DMS 273 treated with DMSO at 0.1 percent for 48 hours (cell line): ENCODE measurements at regions not wholly inside any gene's neighbourhood (a gene's known extent, or its start where the extent isn't known, plus 50 kb on each side); places are given as distances from the start of the nearest gene placed in this dataset.

ENCODE experiments used
- DNase-seq: peaks from one replicate; lab custom pipeline; 2025; lab: John Stamatoyannopoulos, UW

DNA sequence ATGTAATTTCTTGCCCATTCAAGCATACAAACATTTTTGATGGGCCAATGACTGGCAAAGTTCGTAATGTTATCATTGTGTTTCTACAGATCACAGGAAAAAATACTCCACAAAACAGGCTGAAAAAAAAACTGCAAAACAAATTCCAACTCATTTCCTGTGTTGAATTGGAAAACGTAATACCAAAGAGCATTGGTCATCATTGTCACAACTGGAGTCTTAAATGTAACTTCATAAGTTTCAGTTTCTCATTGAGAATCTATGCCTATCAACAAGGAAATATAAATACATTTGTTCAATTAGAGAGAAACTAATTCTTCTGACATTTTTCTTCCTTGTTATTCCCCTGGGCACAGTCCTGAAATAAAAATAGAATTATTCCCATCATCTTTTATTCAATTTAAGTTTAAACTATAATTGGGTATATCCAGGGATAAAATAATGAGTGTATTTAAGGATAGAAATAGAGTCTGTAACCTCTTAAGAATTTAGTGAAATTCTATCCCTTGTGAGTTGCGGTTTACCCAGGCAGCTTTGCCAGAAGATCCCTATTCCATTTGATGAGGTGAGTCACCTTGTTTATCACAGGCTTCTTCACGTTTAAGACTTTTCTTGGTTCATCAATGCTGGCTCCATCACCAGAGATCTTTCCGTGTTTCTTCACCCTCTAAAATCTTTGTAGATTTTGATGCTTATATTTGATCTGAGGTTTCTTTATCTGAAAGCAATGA lies 112.7 kb upstream of the ITGA1 start:
- no peak for DNase-seq

DNA sequence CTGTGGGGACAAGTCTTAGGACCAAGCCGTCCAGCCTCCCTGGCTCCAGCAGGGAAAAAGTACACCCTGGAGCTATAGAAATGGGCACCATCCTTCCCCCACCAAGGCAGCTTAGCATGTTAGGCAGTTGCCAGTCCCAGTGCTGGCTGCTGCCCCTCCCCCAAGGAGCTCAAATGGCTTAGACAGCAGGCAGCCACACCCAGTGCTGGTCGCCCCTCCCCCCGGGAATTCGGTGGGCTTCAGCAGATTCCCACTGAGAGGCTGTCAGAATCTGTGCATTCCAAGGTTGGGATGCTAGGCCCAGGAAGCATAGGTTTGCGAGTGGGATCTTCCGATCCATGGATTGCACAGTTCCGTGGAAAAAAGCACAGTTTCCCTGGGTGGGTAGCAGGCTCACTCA lies 105.2 kb upstream of the ITGA1 start:
- no peak for DNase-seq

DNA sequence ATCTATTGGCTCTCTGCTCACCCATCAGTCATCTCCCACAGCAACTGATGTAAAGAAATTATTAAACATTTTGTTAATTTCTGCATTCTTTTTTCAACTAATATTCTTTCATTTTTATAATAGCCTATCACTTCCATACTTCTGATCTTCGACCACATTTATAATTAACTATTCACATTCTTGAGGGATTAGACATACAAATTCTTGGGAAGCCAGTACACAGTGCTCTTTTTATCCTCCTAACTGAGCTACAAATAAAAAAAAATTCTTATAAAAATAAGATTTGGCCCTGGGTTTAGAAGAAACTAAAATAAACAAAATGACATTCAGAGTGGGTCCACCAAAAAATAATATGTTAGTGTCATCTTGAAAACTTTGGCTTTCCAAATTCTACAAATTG lies 103.7 kb upstream of the ITGA1 start:
- DNase-seq, result no peak

DNA sequence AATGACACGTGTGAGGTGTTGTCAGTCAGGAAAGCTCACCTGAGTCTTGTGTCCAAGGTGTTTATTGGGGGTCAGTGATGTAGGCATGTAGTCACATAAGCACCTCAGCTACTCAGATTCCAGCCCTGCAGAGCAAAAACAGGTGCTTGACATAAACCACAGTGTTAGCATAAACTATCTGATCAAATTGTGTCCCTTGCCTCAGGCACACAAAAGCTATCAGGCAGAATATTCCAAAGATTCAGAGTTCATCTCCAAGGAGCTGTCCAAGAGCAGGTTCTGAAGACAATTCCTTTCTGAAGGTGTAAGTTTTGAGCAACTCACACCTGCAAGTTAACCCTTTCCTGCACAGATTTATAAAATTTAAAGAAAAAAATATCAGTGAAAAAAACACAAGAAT lies 102.2 kb upstream of the ITGA1 start:
- no peak for DNase-seq

DNA sequence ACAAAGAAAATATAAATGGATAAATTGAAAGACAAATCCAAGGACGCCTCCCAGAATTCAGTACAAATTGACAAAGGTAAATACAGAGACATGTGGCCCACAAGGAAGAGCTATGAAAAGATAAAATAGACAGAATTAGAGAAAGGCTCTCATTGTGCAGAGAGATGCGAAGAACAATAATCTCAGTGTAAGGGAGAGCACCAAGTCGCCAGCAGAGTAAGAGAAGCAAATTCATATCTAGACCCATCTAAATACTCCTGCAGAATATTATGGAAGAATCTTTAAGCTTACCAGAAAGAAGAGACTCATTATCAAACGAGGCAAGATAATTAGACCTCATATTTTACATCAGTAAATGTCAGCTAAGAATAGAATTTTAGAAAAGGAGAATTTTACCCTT lies 101.7 kb upstream of the ITGA1 start:
- DNase-seq, result no peak

GRCh38 chr5:52690236-52690768 lies 97.4 kb upstream of the ITGA1 start:
- no peak for DNase-seq

- no peak for DNase-seq
These were observed 95.7 kb upstream of the ITGA1 start for GRCh38 chr5:52692039-52692438.

- no peak for DNase-seq
These were observed 95.1 kb upstream of the ITGA1 start for GRCh38 chr5:52692606-52693005.

DNA sequence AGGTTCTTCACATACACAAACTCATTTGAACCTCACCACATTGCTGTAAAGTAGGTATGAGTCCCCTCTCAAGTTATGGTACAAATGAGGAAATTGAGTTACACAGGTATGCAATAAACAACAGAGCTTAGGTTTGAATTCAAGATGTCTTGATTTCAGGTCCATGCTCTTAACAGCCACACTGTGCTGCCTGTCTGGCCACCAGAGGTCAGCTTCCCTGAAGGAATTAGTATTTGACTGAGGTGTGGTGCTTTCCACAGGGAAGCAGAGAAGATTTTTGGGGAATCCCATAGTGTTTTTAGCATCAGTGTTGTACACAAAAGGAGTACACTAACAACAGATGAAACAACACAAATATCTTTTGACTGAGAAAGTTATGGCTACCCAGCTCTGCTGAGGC lies 94.4 kb upstream of the ITGA1 start:
- DNase-seq, result no peak

- DNase-seq, result no peak
These were observed 93.9 kb upstream of the ITGA1 start for GRCh38 chr5:52693836-52694235.

GRCh38 chr5:52694648-52695047 lies 93.1 kb upstream of the ITGA1 start:
- no peak for DNase-seq

DNA sequence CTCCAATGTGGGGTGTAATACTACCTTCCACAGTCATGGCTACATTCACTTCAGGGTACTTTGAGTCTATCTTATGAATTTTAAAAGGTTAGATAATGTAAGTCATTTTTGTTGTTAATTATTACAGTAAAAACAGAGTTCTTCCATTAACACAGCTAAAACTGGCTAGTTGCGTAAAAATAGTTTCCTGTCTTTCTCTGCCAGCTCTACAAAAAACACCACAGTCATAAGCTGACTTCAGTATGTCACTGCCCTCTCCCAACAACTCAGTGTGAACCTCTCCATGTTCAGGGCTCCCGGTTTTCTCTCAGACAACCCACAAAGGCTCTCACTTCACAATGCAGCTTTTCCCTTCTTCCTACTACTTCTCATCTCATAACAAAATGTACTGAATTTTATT lies 84.8 kb upstream of the ITGA1 start:
- DNase-seq, result no peak

- no peak for DNase-seq
These were observed 84.4 kb upstream of the ITGA1 start for GRCh38 chr5:52703321-52703720.

DNA sequence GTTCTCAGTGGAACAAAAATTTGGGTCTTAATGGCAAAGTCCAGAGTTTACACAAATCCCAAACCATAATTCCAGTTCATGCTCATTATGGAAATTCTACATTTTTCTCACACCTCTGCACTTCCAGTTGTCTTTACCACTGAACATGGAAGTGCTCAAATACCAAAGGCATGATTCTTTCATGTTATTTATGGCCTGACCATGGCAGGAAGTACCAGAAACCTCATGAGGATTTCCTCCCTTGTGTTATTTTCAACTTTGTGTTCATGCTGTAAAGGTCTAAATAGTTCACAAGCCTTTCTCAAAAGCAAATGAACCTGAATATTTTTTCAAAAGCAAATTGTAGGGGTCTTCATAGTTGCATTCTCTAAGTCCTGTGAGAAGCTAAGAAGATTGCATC lies 82.0 kb upstream of the ITGA1 start:
- DNase-seq, result no peak

DNA sequence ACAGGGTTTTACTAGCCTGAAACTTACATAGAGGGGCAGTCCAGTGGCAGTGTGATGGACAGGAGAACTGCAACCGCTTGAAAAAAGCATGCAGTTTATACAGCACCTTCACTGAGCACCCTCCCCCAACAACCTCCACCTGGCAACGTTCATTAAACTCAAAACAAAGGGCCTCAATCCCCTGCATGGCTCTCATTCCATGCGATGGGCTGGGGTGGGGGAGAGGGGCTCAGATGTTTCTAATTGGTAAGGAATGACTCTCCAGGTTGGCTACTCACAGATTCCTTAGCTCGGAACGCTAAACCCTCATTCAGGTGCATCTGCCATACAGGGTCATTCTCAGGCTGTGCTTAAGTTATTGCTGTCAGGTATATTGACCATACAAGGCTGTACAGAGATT lies 80.9 kb upstream of the ITGA1 start:
- DNase-seq, result no peak

DNA sequence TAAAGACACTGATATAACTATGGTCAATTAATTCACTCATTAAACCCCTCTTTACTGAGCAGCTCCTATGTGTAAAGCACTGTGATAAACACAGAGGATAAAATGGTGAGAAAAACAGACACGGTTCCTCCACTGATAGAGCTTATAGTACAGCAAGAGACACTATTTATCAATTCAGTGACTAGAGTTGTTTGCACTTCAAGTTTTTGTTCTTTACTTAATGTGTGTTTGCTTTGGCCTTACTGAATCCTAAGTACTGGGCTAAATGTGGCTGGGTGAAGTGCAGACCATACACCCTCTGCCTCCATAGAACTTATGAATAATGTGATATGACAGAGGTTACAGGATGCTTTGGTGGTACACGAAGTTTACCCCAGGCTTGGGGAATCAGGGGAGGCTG lies 80.1 kb upstream of the ITGA1 start:
- no peak for DNase-seq

- DNase-seq, result no peak
These were observed 79.3 kb upstream of the ITGA1 start for GRCh38 chr5:52708463-52708862.

GRCh38 chr5:52709167-52709925 lies 78.4 kb upstream of the ITGA1 start:
- DNase-seq, result no peak

- no peak for DNase-seq
These were observed 77.3 kb upstream of the ITGA1 start for GRCh38 chr5:52710310-52710971.

DNA sequence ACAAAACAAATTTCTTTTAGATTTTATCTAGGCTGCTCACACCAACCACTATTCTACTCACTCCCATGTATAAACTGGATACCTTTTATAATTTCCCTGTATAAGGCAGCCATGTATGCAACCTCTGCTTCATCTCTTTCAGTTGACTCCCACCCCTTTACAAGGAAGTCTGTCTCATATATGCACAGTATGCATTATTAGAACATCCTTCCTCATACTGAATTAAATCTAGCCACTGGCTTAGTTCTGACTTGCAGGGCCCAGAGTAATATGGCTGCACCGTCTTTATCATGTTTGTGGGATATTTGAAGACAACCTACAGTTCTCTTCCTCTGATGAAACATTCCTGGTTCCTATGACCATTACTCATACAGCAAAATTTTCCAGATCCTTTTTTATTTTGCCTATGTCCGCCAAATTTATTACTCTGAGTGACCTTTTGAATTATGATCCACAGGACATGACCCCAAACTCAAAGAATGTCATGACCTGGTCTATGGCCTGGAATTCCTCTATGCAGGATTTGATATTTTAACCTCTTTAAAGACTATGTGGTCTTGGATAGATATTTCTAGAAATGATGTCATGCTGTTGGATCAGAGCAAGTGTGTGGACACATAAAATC lies 76.6 kb upstream of the ITGA1 start:
- no peak for DNase-seq

- DNase-seq, result no peak
These were observed 75.4 kb upstream of the ITGA1 start for GRCh38 chr5:52712354-52712753.

- no peak for DNase-seq
These were observed 62.5 kb upstream of the ITGA1 start for GRCh38 chr5:52725065-52725746.
